Hepatocyte (in vitro differentiated cells): ENCODE measurements at regions not wholly inside any gene's neighbourhood (a gene's known extent, or its start where the extent isn't known, plus 50 kb on each side); places are given as distances from the start of the nearest gene placed in this dataset.

Source experiments
- DNase-seq: peaks from one replicate; pipeline ENCODE4 v3.0.0-alpha.2; 2016; ENCODE audit warnings: low spot score
- H2AFZ ChIP-seq: fragments of 200-600 bp; sonication (generic); 2 replicates; pipeline ENCODE4 v1.6.0; 2016; ENCODE audit warnings: antibody characterized with exemption, mild to moderate bottlenecking
- H3K27ac ChIP-seq: fragments of 200-600 bp; sonication (generic); 2 replicates; pipeline ENCODE4 v1.5.1; 2016; ENCODE audit warnings: mild to moderate bottlenecking
- H3K27me3 ChIP-seq: fragments of 200-600 bp; sonication (generic); 2 replicates; pipeline ENCODE4 v1.6.1; 2016
- H3K36me3 ChIP-seq: fragments of 200-600 bp; sonication (generic); replicated peaks from 2 replicates; pipeline ENCODE4 v1.5.1; 2016; ENCODE audit warnings: low read depth; ENCODE audit not compliant: insufficient read depth
- H3K4me1 ChIP-seq: fragments of 200-600 bp; sonication (generic); 2 replicates; pipeline ENCODE4 v1.5.1; 2016; ENCODE audit warnings: mild to moderate bottlenecking, moderate library complexity; ENCODE audit not compliant: insufficient read depth
- H3K4me2 ChIP-seq: fragments of 200-600 bp; sonication (generic); 2 replicates; pipeline ENCODE4 v1.6.0; 2016
- H3K4me3 ChIP-seq: fragments of 200-600 bp; sonication (generic); 2 replicates; pipeline ENCODE4 v1.5.1; 2016; ENCODE audit warnings: mild to moderate bottlenecking
- H3K79me2 ChIP-seq: fragments of 200-600 bp; sonication (generic); 2 replicates; pipeline ENCODE4 v1.6.0; 2017; ENCODE audit warnings: mild to moderate bottlenecking
- H3K9me2 ChIP-seq: fragments of 200-600 bp; sonication (generic); replicated peaks from 2 replicates; pipeline ENCODE4 v1.6.0; 2017; ENCODE audit warnings: mild to moderate bottlenecking; ENCODE audit not compliant: insufficient read depth
- H3K9me3 ChIP-seq: fragments of 200-600 bp; sonication (generic); 2 replicates; pipeline ENCODE4 v1.5.1; 2016; ENCODE audit warnings: low read depth, mild to moderate bottlenecking
- H4K20me1 ChIP-seq: fragments of 200-600 bp; sonication (generic); 2 replicates; pipeline ENCODE4 v1.6.0; 2016; ENCODE audit warnings: mild to moderate bottlenecking; ENCODE audit not compliant: insufficient read depth, poor library complexity, severe bottlenecking
- CTCF ChIP-seq: fragments of 200-600 bp; sonication (generic); IDR thresholded peaks from 2 replicates; pipeline ENCODE4 v1.5.1; 2016; ENCODE audit warnings: antibody characterized with exemption, mild to moderate bottlenecking; ENCODE audit not compliant: poor library complexity
- EZH2 ChIP-seq: fragments of 200-600 bp; sonication (generic); IDR thresholded peaks from 2 replicates; pipeline ENCODE4 v1.6.1; 2016; ENCODE audit warnings: antibody characterized with exemption, mild to moderate bottlenecking, borderline replicate concordance
- EZH2phosphoT487 ChIP-seq: fragments of 200-600 bp; sonication (generic); IDR thresholded peaks from one replicate; pipeline ENCODE4 v1.6.1; 2018; ENCODE audit warnings: antibody characterized with exemption, mild to moderate bottlenecking, low read depth, moderate library complexity; ENCODE audit not compliant: unreplicated experiment, severe bottlenecking
- WGBS: methylation state at CpG from one replicate; pipeline ENCODE4 v1.1.6; 2016; ENCODE audit warnings: low lambda C conversion rate; ENCODE audit errors: missing lambda C conversion rate; 5-methylcytosine and 5-hydroxymethylcytosine counted together

DNA sequence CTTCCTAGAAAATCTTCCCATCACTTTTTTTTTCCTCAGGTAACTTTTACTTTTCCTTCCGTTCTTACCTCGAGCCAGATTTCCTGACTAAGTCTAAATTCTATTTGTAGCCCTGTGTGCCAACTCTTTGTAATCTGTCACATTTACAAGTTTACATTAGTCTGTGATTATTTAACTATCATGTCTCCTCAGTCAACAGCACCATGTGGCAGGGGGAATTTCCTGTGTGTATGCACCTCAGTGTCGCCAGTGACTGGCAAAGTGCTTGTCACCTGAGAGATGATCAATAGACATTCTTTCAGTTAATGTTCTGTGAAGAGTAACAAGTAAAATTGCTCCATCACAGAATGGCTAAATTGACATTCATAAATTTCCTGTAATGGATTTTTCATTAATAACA, 468.5 kb downstream of the PDGFC start:
- no peaks in the 10 kb centered on the region for H3K9me3 ChIP-seq
- H2AFZ ChIP-seq, result no peak overlapping the region
- no peaks in the 10 kb centered on the region for H4K20me1 ChIP-seq
- no peak overlapping the region for H3K4me2 ChIP-seq
- H3K4me3 ChIP-seq, result no peak overlapping the region
- 67% methylated on average over 3 of the region's 3 CpGs for WGBS
- H3K79me2 ChIP-seq, result no peaks in the 10 kb centered on the region
- H3K27ac ChIP-seq, result no peak overlapping the region
- no peaks in the 10 kb centered on the region for H3K36me3 ChIP-seq
- H3K9me2 ChIP-seq, result no peaks in the 10 kb centered on the region
- H3K27me3 ChIP-seq, result no peaks in the 10 kb centered on the region
- TF ChIP-seq EZH2phosphoT487 (no peak), CTCF (no peak)
- no peaks in the 10 kb centered on the region for H3K4me1 ChIP-seq
- no peak for DNase-seq

GRCh38 chr4:156501962-156502361, 469.6 kb downstream of the PDGFC start:
- no peaks in the 10 kb centered on the region for H3K79me2 ChIP-seq

GRCh38 chr4:156499684-156500083, 471.9 kb downstream of the PDGFC start:
- H2AFZ ChIP-seq, result no peak overlapping the region
- H3K27ac ChIP-seq, result no peak overlapping the region
- H3K4me3 ChIP-seq, result no peak overlapping the region
- H3K4me2 ChIP-seq, result no peak overlapping the region
- no peaks in the 10 kb centered on the region for H3K4me1 ChIP-seq
- no peaks in the 10 kb centered on the region for H3K27me3 ChIP-seq
- H3K36me3 ChIP-seq, result no peaks in the 10 kb centered on the region
- H3K9me2 ChIP-seq, result no peaks in the 10 kb centered on the region
- WGBS, result 93% methylated on average over 2 of the region's 2 CpGs
- TF ChIP-seq EZH2, result no peak
- TF ChIP-seq CTCF, result no peak
- TF ChIP-seq EZH2phosphoT487, result no peak
- no peaks in the 10 kb centered on the region for H3K79me2 ChIP-seq
- no peaks in the 10 kb centered on the region for H4K20me1 ChIP-seq
- no peaks in the 10 kb centered on the region for H3K9me3 ChIP-seq
- DNase-seq, result no peak

More at GRCh38 chr4:156501962-156502361, 469.6 kb downstream of the PDGFC start:
- no peak for DNase-seq
- Histone ChIP-seq H3K27me3 (no peaks in the 10 kb centered on the region), H3K4me1 (no peaks in the 10 kb centered on the region), H3K9me3 (no peaks in the 10 kb centered on the region), H3K36me3 (no peaks in the 10 kb centered on the region), H3K4me2 (no peak overlapping the region), H3K9me2 (no peaks in the 10 kb centered on the region), H2AFZ (no peak overlapping the region), H3K27ac (no peak overlapping the region), H3K4me3 (no peak overlapping the region), H4K20me1 (no peaks in the 10 kb centered on the region)
- no peak for TF ChIP-seq CTCF
- TF ChIP-seq EZH2phosphoT487, result no peak
- no peak for TF ChIP-seq EZH2

DNA sequence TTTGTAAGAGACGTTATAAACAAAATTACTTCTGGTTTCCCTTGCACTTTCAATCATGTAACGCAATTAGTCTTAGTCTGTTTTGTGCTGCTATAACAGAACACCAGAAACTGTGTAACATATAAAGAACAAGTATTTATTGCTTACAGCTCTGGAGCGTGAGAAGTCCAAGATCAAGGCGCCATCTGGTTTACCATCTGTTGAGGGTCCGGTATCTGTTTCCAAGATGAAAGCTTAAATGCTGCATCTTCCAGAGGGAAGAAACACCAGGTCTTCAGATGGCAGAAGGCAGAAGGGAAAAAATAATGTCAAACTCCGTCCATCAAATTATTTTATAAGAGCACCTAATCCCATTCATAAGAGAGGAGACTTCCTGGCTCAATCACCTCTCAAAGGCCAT, 474.1 kb downstream of the PDGFC start:
- Histone ChIP-seq H3K79me2 (no peaks in the 10 kb centered on the region), H3K9me2 (no peaks in the 10 kb centered on the region), H3K4me1 (no peaks in the 10 kb centered on the region), H3K9me3 (no peaks in the 10 kb centered on the region), H3K27me3 (no peaks in the 10 kb centered on the region), H2AFZ (no peak overlapping the region), H3K4me2 (no peak overlapping the region), H3K4me3 (no peak overlapping the region), H4K20me1 (no peaks in the 10 kb centered on the region), H3K27ac (no peak overlapping the region), H3K36me3 (no peaks in the 10 kb centered on the region)
- DNase-seq, result no peak
- 93% methylated on average over 6 of the region's 6 CpGs for WGBS
- TF ChIP-seq EZH2phosphoT487 (no peak), EZH2 (no peak), CTCF (no peak)
